A549 (cell line): ENCODE measurements at regions not wholly inside any gene's neighbourhood (a gene's known extent, or its start where the extent isn't known, plus 50 kb on each side); places are given as distances from the start of the nearest gene placed in this dataset.

Source experiments
- ATAC-seq, 2 experiments: fragments of 200-7000 bp in 1 of 2; fragments of >200 bp in 1 of 2; cut with Nextera tagmentation in 1 of 2; cut with Tn5 transposase in 1 of 2; 3 replicates each; pipeline versions ENCODE4 v1.8.0 to v1.9.1; 2018 to 2020; ENCODE audit warnings: mild to moderate bottlenecking in 1 of 2, moderate library complexity in 1 of 2
- CTCF ChIA-PET: fragments of 300-600 bp; sonication (Branson Sonifier 250); formaldehyde crosslinking; extraction: SDS; loops from one replicate; lab custom pipeline; 2021; ENCODE audit warnings: antibody characterized with exemption, inconsistent platforms; lab: Yijun Ruan, JAX
- POLR2A ChIA-PET: fragments of 350-600 bp; formaldehyde crosslinking; extraction: SDS; loops from one replicate; lab custom pipeline; 2021; ENCODE audit warnings: antibody characterized with exemption, inconsistent platforms; lab: Yijun Ruan, JAX
- DNase-seq, 2 experiments: peaks; one replicate each; pipeline versions ENCODE4 v3.0.0 to v3.0.0-alpha.2; 2011 to 2016; ENCODE audit warnings: low read depth in 1 of 2, low spot score in 1 of 2
- FAIRE-seq: peaks from 2 replicates; lab custom pipeline; 2011; peaks lifted over from hg19 to GRCh38; lab: Jason Lieb, UNC
- H3K27ac ChIP-seq, 2 experiments: fragments of >200 bp; sonication (Bioruptor Twin); formaldehyde crosslinking; 3 replicates each; pipeline ENCODE4 v1.5.1; 2016 to 2017
- H3K4me1 ChIP-seq: fragments of >200 bp; sonication (Bioruptor Twin); formaldehyde crosslinking; 3 replicates; pipeline ENCODE4 v1.6.1; 2016
- H3K4me2 ChIP-seq: fragments of >200 bp; sonication (Bioruptor Twin); formaldehyde crosslinking; 3 replicates; pipeline ENCODE4 v1.6.1; 2016
- H3K4me3 ChIP-seq: fragments of >200 bp; sonication (Bioruptor Twin); formaldehyde crosslinking; 3 replicates; pipeline ENCODE4 v1.5.1; 2016
- H3K9me3 ChIP-seq: fragments of >200 bp; sonication (Bioruptor Twin); formaldehyde crosslinking; 3 replicates; pipeline ENCODE4 v1.6.1; 2016
- CBX2 ChIP-seq: fragments of 200-600 bp; sonication (generic); IDR thresholded peaks from 2 replicates; pipeline ENCODE4 v1.6.1; 2016; ENCODE audit warnings: low read depth, mild to moderate bottlenecking, borderline replicate concordance
- CBX8 ChIP-seq: fragments of 200-600 bp; sonication (generic); IDR thresholded peaks from 2 replicates; pipeline ENCODE4 v1.6.1; 2016
- CHD2 ChIP-seq: fragments of 150-350 bp; IDR thresholded peaks from 2 replicates; pipeline ENCODE4 v1.6.1; 2014; ENCODE audit warnings: low read length; ENCODE audit not compliant: partially characterized antibody
- CTCF ChIP-seq: fragments of >200 bp; sonication (Bioruptor Twin); formaldehyde crosslinking; IDR thresholded peaks from 3 replicates; pipeline ENCODE4 v1.5.1; 2016
- ELK1 ChIP-seq: fragments of 150-350 bp; IDR thresholded peaks from 2 replicates; pipeline ENCODE4 v1.6.1; 2014; ENCODE audit warnings: low read depth, mild to moderate bottlenecking, low read length
- EP300 ChIP-seq, 2 experiments: fragments of >200 bp; sonication (Bioruptor Twin); formaldehyde crosslinking; IDR thresholded peaks; 2 replicates in 1 of 2; 3 replicates in 1 of 2; pipeline ENCODE4 v1.6.1; 2016 to 2017
- ESRRA ChIP-seq: fragments of 150-350 bp; IDR thresholded peaks from 2 replicates; pipeline ENCODE4 v1.6.1; 2014; ENCODE audit warnings: mild to moderate bottlenecking, low read length, borderline replicate concordance
- FOXS1 ChIP-seq: fragments of 250-450 bp; sonication (Bioruptor Pico); IDR thresholded peaks from 2 replicates; pipeline ENCODE4 v1.5.0; 2020; ENCODE audit warnings: mild to moderate bottlenecking, moderate library complexity
- GATA3 ChIP-seq: IDR thresholded peaks from 2 replicates; pipeline ENCODE4 v1.6.1; 2012; ENCODE audit warnings: borderline replicate concordance
- HOXB5 ChIP-seq: fragments of 250-450 bp; sonication (Bioruptor Pico); IDR thresholded peaks from 2 replicates; pipeline ENCODE4 v1.5.0; 2020; ENCODE audit warnings: mild to moderate bottlenecking, moderate library complexity
- NR3C1 ChIP-seq: fragments of >200 bp; sonication (Bioruptor Twin); formaldehyde crosslinking; IDR thresholded peaks from 3 replicates; pipeline ENCODE4 v1.6.1; 2017
- RFX5 ChIP-seq: fragments of 450-650 bp; IDR thresholded peaks from 2 replicates; pipeline ENCODE4 v1.7.1; 2014; ENCODE audit warnings: antibody characterized with exemption, mild to moderate bottlenecking, moderate library complexity
- TP53 ChIP-seq: fragments of 250-450 bp; sonication (Bioruptor Pico); IDR thresholded peaks from 2 replicates; pipeline ENCODE4 v1.5.0; 2021; ENCODE audit warnings: mild to moderate bottlenecking, moderate library complexity
- ZC3H11A ChIP-seq: fragments of 450-650 bp; IDR thresholded peaks from 2 replicates; pipeline ENCODE4 v1.6.1; 2014; ENCODE audit warnings: antibody characterized with exemption, mild to moderate bottlenecking
- ZNF302 ChIP-seq: fragments of 250-450 bp; sonication (Bioruptor Pico); IDR thresholded peaks from 2 replicates; pipeline ENCODE4 v1.9.0; 2021; ENCODE audit warnings: inconsistent platforms, mild to moderate bottlenecking, moderate library complexity
- WGBS: methylation state at CpG from one replicate; pipeline ENCODE4 v1.1.6; 2017; ENCODE audit errors: missing lambda C conversion rate; 5-methylcytosine and 5-hydroxymethylcytosine counted together
- TF ChIP-seq, protein P1 (sequence below): fragments of 250-450 bp; sonication (Bioruptor Pico); IDR thresholded peaks from 2 replicates; pipeline ENCODE4 v1.5.0; 2021; ENCODE audit warnings: mild to moderate bottlenecking, moderate library complexity, borderline replicate concordance
- TF ChIP-seq, protein P2 (sequence below): IDR thresholded peaks from 2 replicates; pipeline ENCODE4 v1.6.1; 2012; ENCODE audit warnings: low read depth, borderline replicate concordance
- TF ChIP-seq, protein P3 (sequence below): fragments of 200-600 bp; sonication (generic); IDR thresholded peaks from 2 replicates; pipeline ENCODE4 v1.6.1; 2016; ENCODE audit warnings: antibody characterized with exemption, mild to moderate bottlenecking, moderate library complexity

DNA sequence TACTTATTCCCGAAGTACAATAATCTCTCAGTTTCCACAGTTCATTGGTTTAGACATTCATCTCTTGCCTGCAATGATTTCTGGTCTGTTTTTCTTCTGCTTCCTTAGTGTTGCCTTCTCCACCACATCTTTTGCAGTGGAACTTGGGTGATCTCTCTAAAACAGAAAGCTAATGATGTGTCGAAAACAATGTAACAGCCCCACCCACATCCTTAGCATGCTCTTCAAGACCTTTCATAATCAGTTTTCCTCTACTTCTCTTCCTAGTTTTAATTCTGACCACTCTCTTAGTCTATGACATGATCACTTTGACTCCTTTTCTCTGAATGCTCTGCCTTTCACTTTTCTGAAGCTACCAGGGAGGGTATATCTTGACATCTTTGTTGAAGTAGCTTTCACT lies 1007.9 kb upstream of the CITED2 start:
- POLR2A ChIA-PET = no interaction called here
- whole genome bisulfite sequencing = 76% methylated on average over 2 of the region's 2 CpGs

DNA sequence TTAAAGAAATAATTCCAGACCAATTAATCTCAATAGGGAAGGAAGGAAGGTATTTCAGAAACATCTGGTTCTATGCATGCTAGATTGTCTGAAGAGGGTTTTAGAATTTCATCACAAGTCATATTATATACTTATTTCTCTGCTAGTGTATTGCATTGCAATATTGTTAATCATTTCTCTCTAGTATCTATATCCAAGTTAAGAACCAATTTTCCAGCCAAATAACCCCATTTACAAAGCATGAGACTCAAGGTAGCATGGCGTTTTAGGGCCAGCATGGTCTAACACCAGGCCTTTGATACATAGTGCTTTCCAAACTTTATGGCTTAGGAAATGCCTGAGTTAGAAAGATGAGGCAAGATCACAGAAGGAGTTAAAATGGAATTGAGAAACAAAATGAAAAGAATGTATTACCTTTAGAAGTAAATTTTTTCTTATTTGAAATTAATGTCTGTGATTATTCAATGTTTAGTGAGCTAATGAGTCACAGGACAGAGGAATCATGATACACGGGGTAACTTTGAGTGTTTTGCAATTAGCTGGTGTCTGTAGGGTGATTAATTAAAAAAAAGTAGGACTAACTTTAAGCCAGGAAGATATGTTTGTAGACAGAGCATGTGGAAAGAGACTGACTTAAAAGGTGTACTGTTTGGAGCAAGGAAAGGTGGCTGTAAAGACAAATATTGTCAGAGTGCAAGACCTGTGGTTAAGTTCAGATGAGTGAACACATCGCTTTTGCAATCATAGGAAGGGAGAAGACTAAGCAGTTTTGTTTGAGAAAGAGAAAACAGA lies 1006.2 kb upstream of the CITED2 start:
- POLR2A ChIA-PET = no interaction called here

More for the DNA sequence above, 1007.9 kb upstream of the CITED2 start:
- DNase-seq (no peak), FAIRE-seq (no peak), ATAC-seq (no peak)
- no peak overlapping the region for H3K4me2 ChIP-seq
- H3K4me1 ChIP-seq = peaks cover 4% of the 10 kb centered on the region; the same call in 1 of the 3 replicates
- CTCF ChIA-PET = no interaction called here
- no peak overlapping the region for H3K27ac ChIP-seq
- TF ChIP-seq ZNF302 (CRISPR knock-in tag) = no peak
- TF ChIP-seq, all 56 proteins: peak for 0
- peaks cover 5% of the 10 kb centered on the region; the same call in 2 of the 3 replicates for H3K9me3 ChIP-seq
- no peak overlapping the region for H3K4me3 ChIP-seq

More for the DNA sequence above, 1006.2 kb upstream of the CITED2 start:
- 44% methylated on average over 3 of the region's 3 CpGs for WGBS
- no peak overlapping the region for H3K4me3 ChIP-seq
- H3K9me3 ChIP-seq = peaks cover 5% of the 10 kb centered on the region; the same call in 2 of the 3 replicates
- no peak overlapping the region for H3K27ac ChIP-seq
- H3K4me2 ChIP-seq = no peak overlapping the region
- H3K4me1 ChIP-seq = peaks cover 4% of the 10 kb centered on the region; the same call in 1 of the 3 replicates
- ATAC-seq = no peak
- no peak for TF ChIP-seq HOXB5
- no peak for TF ChIP-seq EP300 (IDR thresholded peaks at IDR 0.05)
- TF ChIP-seq ESRRA = no peak
- no peak for TF ChIP-seq GATA3
- TF ChIP-seq, protein P1, sequence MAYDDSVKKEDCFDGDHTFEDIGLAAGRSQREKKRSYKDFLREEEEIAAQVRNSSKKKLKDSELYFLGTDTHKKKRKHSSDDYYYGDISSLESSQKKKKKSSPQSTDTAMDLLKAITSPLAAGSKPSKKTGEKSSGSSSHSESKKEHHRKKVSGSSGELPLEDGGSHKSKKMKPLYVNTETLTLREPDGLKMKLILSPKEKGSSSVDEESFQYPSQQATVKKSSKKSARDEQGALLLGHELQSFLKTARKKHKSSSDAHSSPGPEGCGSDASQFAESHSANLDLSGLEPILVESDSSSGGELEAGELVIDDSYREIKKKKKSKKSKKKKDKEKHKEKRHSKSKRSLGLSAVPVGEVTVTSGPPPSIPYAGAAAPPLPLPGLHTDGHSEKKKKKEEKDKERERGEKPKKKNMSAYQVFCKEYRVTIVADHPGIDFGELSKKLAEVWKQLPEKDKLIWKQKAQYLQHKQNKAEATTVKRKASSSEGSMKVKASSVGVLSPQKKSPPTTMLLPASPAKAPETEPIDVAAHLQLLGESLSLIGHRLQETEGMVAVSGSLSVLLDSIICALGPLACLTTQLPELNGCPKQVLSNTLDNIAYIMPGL (CRISPR knock-in tag) = no peak
- TF ChIP-seq, protein P2, sequence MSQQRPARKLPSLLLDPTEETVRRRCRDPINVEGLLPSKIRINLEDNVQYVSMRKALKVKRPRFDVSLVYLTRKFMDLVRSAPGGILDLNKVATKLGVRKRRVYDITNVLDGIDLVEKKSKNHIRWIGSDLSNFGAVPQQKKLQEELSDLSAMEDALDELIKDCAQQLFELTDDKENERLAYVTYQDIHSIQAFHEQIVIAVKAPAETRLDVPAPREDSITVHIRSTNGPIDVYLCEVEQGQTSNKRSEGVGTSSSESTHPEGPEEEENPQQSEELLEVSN = no peak
- no peak for TF ChIP-seq TP53 (CRISPR knock-in tag)
- no peak for TF ChIP-seq ELK1
- no peak for TF ChIP-seq CHD2
- TF ChIP-seq NR3C1 = no peak
- no peak for TF ChIP-seq ZC3H11A
- TF ChIP-seq FOXS1 = no peak
- no peak for TF ChIP-seq CBX2
- TF ChIP-seq CBX8 = no peak
- TF ChIP-seq RFX5 = no peak
- no peak for TF ChIP-seq CTCF
- TF ChIP-seq, protein P3, sequence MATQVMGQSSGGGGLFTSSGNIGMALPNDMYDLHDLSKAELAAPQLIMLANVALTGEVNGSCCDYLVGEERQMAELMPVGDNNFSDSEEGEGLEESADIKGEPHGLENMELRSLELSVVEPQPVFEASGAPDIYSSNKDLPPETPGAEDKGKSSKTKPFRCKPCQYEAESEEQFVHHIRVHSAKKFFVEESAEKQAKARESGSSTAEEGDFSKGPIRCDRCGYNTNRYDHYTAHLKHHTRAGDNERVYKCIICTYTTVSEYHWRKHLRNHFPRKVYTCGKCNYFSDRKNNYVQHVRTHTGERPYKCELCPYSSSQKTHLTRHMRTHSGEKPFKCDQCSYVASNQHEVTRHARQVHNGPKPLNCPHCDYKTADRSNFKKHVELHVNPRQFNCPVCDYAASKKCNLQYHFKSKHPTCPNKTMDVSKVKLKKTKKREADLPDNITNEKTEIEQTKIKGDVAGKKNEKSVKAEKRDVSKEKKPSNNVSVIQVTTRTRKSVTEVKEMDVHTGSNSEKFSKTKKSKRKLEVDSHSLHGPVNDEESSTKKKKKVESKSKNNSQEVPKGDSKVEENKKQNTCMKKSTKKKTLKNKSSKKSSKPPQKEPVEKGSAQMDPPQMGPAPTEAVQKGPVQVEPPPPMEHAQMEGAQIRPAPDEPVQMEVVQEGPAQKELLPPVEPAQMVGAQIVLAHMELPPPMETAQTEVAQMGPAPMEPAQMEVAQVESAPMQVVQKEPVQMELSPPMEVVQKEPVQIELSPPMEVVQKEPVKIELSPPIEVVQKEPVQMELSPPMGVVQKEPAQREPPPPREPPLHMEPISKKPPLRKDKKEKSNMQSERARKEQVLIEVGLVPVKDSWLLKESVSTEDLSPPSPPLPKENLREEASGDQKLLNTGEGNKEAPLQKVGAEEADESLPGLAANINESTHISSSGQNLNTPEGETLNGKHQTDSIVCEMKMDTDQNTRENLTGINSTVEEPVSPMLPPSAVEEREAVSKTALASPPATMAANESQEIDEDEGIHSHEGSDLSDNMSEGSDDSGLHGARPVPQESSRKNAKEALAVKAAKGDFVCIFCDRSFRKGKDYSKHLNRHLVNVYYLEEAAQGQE = no peak
- TF ChIP-seq, all 56 proteins: peak for 0
- FAIRE-seq (no peak), DNase-seq (no peak)
- CTCF ChIA-PET = no interaction called here
